HEK293 (cell line): ENCODE measurements at regions not wholly inside any gene's neighbourhood (a gene's known extent, or its start where the extent isn't known, plus 50 kb on each side); places are given as distances from the start of the nearest gene placed in this dataset.

Source experiments
- CTCF ChIA-PET: fragments of 350-600 bp; formaldehyde crosslinking; extraction: SDS; loops from one replicate; lab custom pipeline; 2021; ENCODE audit warnings: antibody characterized with exemption; lab: Yijun Ruan, JAX
- POLR2A ChIA-PET: fragments of 300-600 bp; formaldehyde crosslinking; extraction: SDS; loops from one replicate; lab custom pipeline; 2020; ENCODE audit warnings: antibody characterized with exemption, inconsistent platforms; lab: Yijun Ruan, JAX
- H3K27ac ChIP-seq: fragments of 200-500 bp; sonication (Bioruptor generic); 2 replicates; pipeline ENCODE4 v1.5.1; 2014; ENCODE audit warnings: low read depth, low read length, control low read depth, inconsistent platforms; ENCODE audit errors: extremely low read depth
- H3K36me3 ChIP-seq, 2 experiments: fragments of 200-500 bp in 1 of 2; sonication (Bioruptor generic) in 1 of 2; 1 replicate in 1 of 2; 2 replicates in 1 of 2; pipeline ENCODE4 v1.5.1; 2014 to 2017; ENCODE audit warnings: inconsistent platforms in 2 of 2, low read length in 2 of 2; ENCODE audit not compliant: control insufficient read depth in 2 of 2, insufficient read depth in 1 of 2
- H3K4me1 ChIP-seq: fragments of 200-500 bp; sonication (Bioruptor generic); 2 replicates; pipeline ENCODE4 v1.5.1; 2014; ENCODE audit warnings: mild to moderate bottlenecking, low read length, inconsistent platforms; ENCODE audit not compliant: control insufficient read depth, insufficient read depth
- H3K4me3 ChIP-seq: 2 replicates; pipeline ENCODE4 v1.5.1; 2011; ENCODE audit warnings: low read depth, mild to moderate bottlenecking, control low read depth, low read length, moderate library complexity
- H3K9me3 ChIP-seq: fragments of 200-500 bp; sonication (Bioruptor generic); 2 replicates; pipeline ENCODE4 v1.5.1; 2014; ENCODE audit warnings: low read depth, low read length, inconsistent platforms; ENCODE audit not compliant: control insufficient read depth, insufficient read depth
- BCL6B ChIP-seq: fragments of 450-650 bp; formaldehyde crosslinking; IDR thresholded peaks from 2 replicates; pipeline ENCODE4 v1.5.1; 2017; ENCODE audit warnings: missing biosample characterization, missing genetic modification characterization
- HOXC10 ChIP-seq: sonication (generic); formaldehyde crosslinking; IDR thresholded peaks from 2 replicates; pipeline ENCODE4 v1.8.1; 2023; ENCODE audit warnings: mild to moderate bottlenecking, missing genetic modification reagents
- OSR2 ChIP-seq: fragments of 450-650 bp; formaldehyde crosslinking; IDR thresholded peaks from 2 replicates; pipeline ENCODE4 v1.5.1; 2016; ENCODE audit warnings: missing biosample characterization, missing genetic modification characterization
- REST ChIP-seq: fragments of 450-650 bp; formaldehyde crosslinking; IDR thresholded peaks from 2 replicates; pipeline ENCODE4 v1.5.1; 2016; ENCODE audit warnings: missing biosample characterization, missing genetic modification characterization
- SCRT2 ChIP-seq: fragments of 450-650 bp; formaldehyde crosslinking; IDR thresholded peaks from 2 replicates; pipeline ENCODE4 v1.5.1; 2016; ENCODE audit warnings: missing biosample characterization, missing genetic modification characterization
- SP3 ChIP-seq: fragments of 450-650 bp; formaldehyde crosslinking; IDR thresholded peaks from 2 replicates; pipeline ENCODE4 v1.5.1; 2016; ENCODE audit warnings: missing biosample characterization, missing genetic modification characterization
- ZBTB6 ChIP-seq: fragments of 450-650 bp; formaldehyde crosslinking; IDR thresholded peaks from 2 replicates; pipeline ENCODE4 v1.5.1; 2017; ENCODE audit warnings: missing biosample characterization, missing genetic modification characterization
- ZEB2 ChIP-seq: fragments of 450-650 bp; formaldehyde crosslinking; IDR thresholded peaks from 2 replicates; pipeline ENCODE4 v1.5.1; 2016; ENCODE audit warnings: missing biosample characterization, missing genetic modification characterization
- ZNF214 ChIP-seq: fragments of 450-650 bp; formaldehyde crosslinking; IDR thresholded peaks from 2 replicates; pipeline ENCODE4 v1.5.1; 2017; ENCODE audit warnings: missing biosample characterization, mild to moderate bottlenecking, missing genetic modification characterization, borderline replicate concordance
- ZNF239 ChIP-seq: fragments of 450-650 bp; formaldehyde crosslinking; IDR thresholded peaks from 2 replicates; pipeline ENCODE4 v1.5.1; 2016; ENCODE audit warnings: missing biosample characterization, missing genetic modification characterization
- ZNF248 ChIP-seq: fragments of 450-650 bp; formaldehyde crosslinking; IDR thresholded peaks from 2 replicates; pipeline ENCODE4 v1.5.1; 2017; ENCODE audit warnings: missing biosample characterization, missing genetic modification characterization
- ZNF274 ChIP-seq, 2 experiments: fragments of 200-500 bp in 1 of 2; fragments of 450-650 bp in 1 of 2; sonication (Bioruptor generic) in 1 of 2; formaldehyde crosslinking in 1 of 2; IDR thresholded peaks; 2 replicates each; pipeline versions ENCODE4 v1.5.1 to v1.6.1; 2014 to 2016; ENCODE audit warnings: borderline replicate concordance in 1 of 2, inconsistent platforms in 1 of 2, low read length in 1 of 2, missing biosample characterization in 1 of 2, missing genetic modification characterization in 1 of 2
- ZNF324 ChIP-seq: fragments of 450-650 bp; formaldehyde crosslinking; IDR thresholded peaks from 2 replicates; pipeline ENCODE4 v1.5.1; 2016; ENCODE audit warnings: missing biosample characterization, missing genetic modification characterization
- ZNF423 ChIP-seq: fragments of 450-650 bp; formaldehyde crosslinking; IDR thresholded peaks from 2 replicates; pipeline ENCODE4 v1.5.1; 2016; ENCODE audit warnings: missing biosample characterization, missing genetic modification characterization
- ZNF544 ChIP-seq: fragments of 450-650 bp; formaldehyde crosslinking; IDR thresholded peaks from 2 replicates; pipeline ENCODE4 v1.5.0; 2017; ENCODE audit warnings: missing biosample characterization, missing genetic modification characterization
- ZNF555 ChIP-seq: fragments of 450-650 bp; formaldehyde crosslinking; conservative IDR thresholded peaks from 2 replicates; pipeline ENCODE4 v1.5.1; 2017; ENCODE audit warnings: missing biosample characterization, mild to moderate bottlenecking, missing genetic modification characterization, inconsistent platforms
- ZNF560 ChIP-seq: fragments of 450-650 bp; formaldehyde crosslinking; IDR thresholded peaks from 2 replicates; pipeline ENCODE4 v1.5.1; 2017; ENCODE audit warnings: missing biosample characterization, missing genetic modification characterization, borderline replicate concordance
- ZNF610 ChIP-seq: fragments of 450-650 bp; formaldehyde crosslinking; IDR thresholded peaks from 2 replicates; pipeline ENCODE4 v1.5.1; 2016; ENCODE audit warnings: missing biosample characterization, missing genetic modification characterization, borderline replicate concordance
- ZNF629 ChIP-seq: fragments of 450-650 bp; formaldehyde crosslinking; IDR thresholded peaks from 2 replicates; pipeline ENCODE4 v1.5.1; 2017; ENCODE audit warnings: missing biosample characterization, missing genetic modification characterization
- ZNF658 ChIP-seq: fragments of 450-650 bp; formaldehyde crosslinking; IDR thresholded peaks from 2 replicates; pipeline ENCODE4; 2016; ENCODE audit warnings: missing biosample characterization, missing genetic modification characterization
- ZNF830 ChIP-seq: fragments of 450-650 bp; IDR thresholded peaks from 2 replicates; pipeline ENCODE4 v1.5.0; 2018; ENCODE audit warnings: missing biosample characterization, missing genetic modification characterization, low read depth, mild to moderate bottlenecking, moderate library complexity
- TF ChIP-seq, protein P1 (sequence below): fragments of 450-650 bp; formaldehyde crosslinking; IDR thresholded peaks from 2 replicates; pipeline ENCODE4 v1.5.1; 2017; ENCODE audit warnings: missing biosample characterization, missing genetic modification characterization
- TF ChIP-seq, protein P2 (sequence below): fragments of 450-650 bp; formaldehyde crosslinking; IDR thresholded peaks from 2 replicates; pipeline ENCODE4 v1.5.1; 2017; ENCODE audit warnings: missing biosample characterization, missing genetic modification characterization
- TF ChIP-seq, protein P3 (sequence below): fragments of 450-650 bp; formaldehyde crosslinking; IDR thresholded peaks from 2 replicates; pipeline ENCODE4 v1.5.1; 2016; ENCODE audit warnings: missing biosample characterization, missing genetic modification characterization

- no peak overlapping the region for H3K27ac ChIP-seq
- H3K36me3 ChIP-seq = no peaks in the 10 kb centered on the region
- H3K9me3 ChIP-seq = no peaks in the 10 kb centered on the region
- TF ChIP-seq ZNF248 (tag by site-specific recombination) = no peak
- no peak for TF ChIP-seq ZNF423 (tag by site-specific recombination)
- TF ChIP-seq, protein P1, sequence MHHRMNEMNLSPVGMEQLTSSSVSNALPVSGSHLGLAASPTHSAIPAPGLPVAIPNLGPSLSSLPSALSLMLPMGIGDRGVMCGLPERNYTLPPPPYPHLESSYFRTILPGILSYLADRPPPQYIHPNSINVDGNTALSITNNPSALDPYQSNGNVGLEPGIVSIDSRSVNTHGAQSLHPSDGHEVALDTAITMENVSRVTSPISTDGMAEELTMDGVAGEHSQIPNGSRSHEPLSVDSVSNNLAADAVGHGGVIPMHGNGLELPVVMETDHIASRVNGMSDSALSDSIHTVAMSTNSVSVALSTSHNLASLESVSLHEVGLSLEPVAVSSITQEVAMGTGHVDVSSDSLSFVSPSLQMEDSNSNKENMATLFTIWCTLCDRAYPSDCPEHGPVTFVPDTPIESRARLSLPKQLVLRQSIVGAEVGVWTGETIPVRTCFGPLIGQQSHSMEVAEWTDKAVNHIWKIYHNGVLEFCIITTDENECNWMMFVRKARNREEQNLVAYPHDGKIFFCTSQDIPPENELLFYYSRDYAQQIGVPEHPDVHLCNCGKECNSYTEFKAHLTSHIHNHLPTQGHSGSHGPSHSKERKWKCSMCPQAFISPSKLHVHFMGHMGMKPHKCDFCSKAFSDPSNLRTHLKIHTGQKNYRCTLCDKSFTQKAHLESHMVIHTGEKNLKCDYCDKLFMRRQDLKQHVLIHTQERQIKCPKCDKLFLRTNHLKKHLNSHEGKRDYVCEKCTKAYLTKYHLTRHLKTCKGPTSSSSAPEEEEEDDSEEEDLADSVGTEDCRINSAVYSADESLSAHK (tag by site-specific recombination) = no peak
- TF ChIP-seq ZNF560 = no peak
- no peak for TF ChIP-seq ZNF214 (tag by site-specific recombination)
- no peak for TF ChIP-seq ZNF239 (tag by site-specific recombination)
- no peak for TF ChIP-seq ZEB2 (tag by site-specific recombination)
- POLR2A ChIA-PET = no interaction called here
- no peak overlapping the region for H3K4me3 ChIP-seq
- CTCF ChIA-PET = no interaction called here
- no peaks in the 10 kb centered on the region for H3K4me1 ChIP-seq
Measured at GRCh38 chr12:74663958-74664357, 126.3 kb downstream of the ATXN7L3B start.

DNA sequence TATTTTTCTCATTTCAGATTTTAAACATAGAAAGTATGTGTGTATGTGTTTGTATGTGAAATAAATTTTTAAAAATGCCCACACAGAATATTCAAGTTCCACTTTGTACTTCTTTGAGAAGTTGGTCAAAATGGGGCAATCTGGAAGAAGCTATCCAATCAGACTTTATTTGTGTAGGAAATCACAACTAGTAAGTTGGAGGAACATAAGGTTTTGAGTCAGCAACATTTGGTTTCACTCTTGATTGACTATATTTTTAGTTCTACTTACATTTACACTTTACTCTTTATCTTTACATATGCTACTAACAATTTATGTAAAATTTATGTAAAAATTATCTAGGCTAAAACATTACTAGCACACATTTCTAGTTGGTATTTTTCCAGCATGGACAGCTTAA, 128.1 kb downstream of the ATXN7L3B start:
- no peaks in the 10 kb centered on the region for H3K9me3 ChIP-seq
- ChIA-PET POLR2A (no interaction called here), CTCF (no interaction called here)
- H3K4me1 ChIP-seq = no peaks in the 10 kb centered on the region
- H3K36me3 ChIP-seq = no peaks in the 10 kb centered on the region
- H3K27ac ChIP-seq = no peak overlapping the region
- H3K4me3 ChIP-seq = no peak overlapping the region
- TF ChIP-seq ZNF274 (IDR thresholded peaks at IDR 0.05; ENCODE audit: low read length) (no peak), ZNF274 (tag by site-specific recombination; IDR thresholded peaks at IDR 0.05; ENCODE audit: borderline replicate concordance) (no peak), SCRT2 (tag by site-specific recombination) (no peak), SP3 (tag by site-specific recombination) (no peak), ZNF555 (tag by site-specific recombination) (no peak), ZNF629 (tag by site-specific recombination) (no peak), ZBTB6 (tag by site-specific recombination) (no peak), ZNF324 (tag by site-specific recombination) (no peak), OSR2 (tag by site-specific recombination) (no peak), HOXC10 (CRISPR knock-in tag) (no peak), ZNF610 (no peak), REST (no peak), ZNF544 (tag by site-specific recombination) (no peak), ZNF830 (tag by site-specific recombination) (no peak), BCL6B (no peak), ZNF658 (tag by site-specific recombination) (no peak)
- TF ChIP-seq, protein P2, sequence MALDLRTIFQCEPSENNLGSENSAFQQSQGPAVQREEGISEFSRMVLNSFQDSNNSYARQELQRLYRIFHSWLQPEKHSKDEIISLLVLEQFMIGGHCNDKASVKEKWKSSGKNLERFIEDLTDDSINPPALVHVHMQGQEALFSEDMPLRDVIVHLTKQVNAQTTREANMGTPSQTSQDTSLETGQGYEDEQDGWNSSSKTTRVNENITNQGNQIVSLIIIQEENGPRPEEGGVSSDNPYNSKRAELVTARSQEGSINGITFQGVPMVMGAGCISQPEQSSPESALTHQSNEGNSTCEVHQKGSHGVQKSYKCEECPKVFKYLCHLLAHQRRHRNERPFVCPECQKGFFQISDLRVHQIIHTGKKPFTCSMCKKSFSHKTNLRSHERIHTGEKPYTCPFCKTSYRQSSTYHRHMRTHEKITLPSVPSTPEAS (tag by site-specific recombination) = no peak
- TF ChIP-seq, protein P3, sequence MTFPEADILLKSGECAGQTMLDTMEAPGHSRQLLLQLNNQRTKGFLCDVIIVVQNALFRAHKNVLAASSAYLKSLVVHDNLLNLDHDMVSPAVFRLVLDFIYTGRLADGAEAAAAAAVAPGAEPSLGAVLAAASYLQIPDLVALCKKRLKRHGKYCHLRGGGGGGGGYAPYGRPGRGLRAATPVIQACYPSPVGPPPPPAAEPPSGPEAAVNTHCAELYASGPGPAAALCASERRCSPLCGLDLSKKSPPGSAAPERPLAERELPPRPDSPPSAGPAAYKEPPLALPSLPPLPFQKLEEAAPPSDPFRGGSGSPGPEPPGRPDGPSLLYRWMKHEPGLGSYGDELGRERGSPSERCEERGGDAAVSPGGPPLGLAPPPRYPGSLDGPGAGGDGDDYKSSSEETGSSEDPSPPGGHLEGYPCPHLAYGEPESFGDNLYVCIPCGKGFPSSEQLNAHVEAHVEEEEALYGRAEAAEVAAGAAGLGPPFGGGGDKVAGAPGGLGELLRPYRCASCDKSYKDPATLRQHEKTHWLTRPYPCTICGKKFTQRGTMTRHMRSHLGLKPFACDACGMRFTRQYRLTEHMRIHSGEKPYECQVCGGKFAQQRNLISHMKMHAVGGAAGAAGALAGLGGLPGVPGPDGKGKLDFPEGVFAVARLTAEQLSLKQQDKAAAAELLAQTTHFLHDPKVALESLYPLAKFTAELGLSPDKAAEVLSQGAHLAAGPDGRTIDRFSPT = no peak
